ENCODE measurements at regions not wholly inside any gene's neighbourhood (a gene's known extent, or its start where the extent isn't known, plus 50 kb on each side); places are given as distances from the start of the nearest gene placed in this dataset.

DNA sequence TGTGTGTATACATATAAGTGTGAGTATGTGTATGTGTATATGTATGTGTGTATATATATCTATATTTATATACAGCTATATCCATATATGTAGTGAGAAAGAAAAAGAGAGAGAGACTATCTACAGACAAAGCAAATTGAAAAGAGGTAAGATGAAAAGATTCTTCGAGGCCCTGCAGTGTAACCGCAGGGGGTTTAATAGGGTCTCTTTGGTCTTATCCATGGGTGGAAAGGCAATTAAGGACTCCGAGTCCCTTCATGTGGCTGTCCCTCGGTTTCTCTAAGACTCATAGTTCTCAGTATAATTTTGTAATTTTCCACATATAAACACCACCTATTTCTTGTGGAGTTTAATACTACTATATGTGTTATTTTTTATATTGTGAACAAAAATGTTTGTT is 50.6 kb upstream of the JAZF1 start:
- no peak for DNase-seq (ENCODE audit: low spot score)

GRCh38 chr7:28236560-28236959 is 56.0 kb upstream of the JAZF1 start:
- DNase-seq (ENCODE audit: low spot score): no peak

- no peak for DNase-seq (ENCODE audit: low spot score)
These were observed 56.8 kb upstream of the JAZF1 start for GRCh38 chr7:28237363-28237762.

- no peak for DNase-seq (ENCODE audit: low spot score)
These were observed 59.2 kb upstream of the JAZF1 start for GRCh38 chr7:28239823-28240204.

DNA sequence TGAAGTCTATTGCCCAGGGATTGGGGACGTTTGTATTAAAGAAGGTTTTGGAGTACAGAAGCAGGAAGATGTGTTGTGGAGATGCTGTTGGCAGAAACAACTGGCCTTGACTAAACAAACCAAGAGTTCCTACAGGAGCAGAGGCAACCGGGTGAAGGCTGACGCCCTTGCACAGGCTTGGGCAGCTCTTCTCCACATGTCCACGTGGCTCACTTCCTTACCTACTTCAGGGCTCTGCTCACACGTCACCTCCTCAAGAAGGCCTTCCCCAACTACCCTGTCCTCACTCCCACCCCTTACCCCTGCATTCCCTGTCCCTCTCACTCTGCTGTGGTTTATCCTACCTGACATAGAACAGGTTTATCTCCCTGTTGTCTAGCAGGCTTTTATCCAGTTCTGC is 59.9 kb upstream of the JAZF1 start:
- DNase-seq (ENCODE audit: low spot score): no peak

GRCh38 chr7:28243861-28244260 is 63.3 kb upstream of the JAZF1 start:
- no peak for DNase-seq (ENCODE audit: low spot score)

DNA sequence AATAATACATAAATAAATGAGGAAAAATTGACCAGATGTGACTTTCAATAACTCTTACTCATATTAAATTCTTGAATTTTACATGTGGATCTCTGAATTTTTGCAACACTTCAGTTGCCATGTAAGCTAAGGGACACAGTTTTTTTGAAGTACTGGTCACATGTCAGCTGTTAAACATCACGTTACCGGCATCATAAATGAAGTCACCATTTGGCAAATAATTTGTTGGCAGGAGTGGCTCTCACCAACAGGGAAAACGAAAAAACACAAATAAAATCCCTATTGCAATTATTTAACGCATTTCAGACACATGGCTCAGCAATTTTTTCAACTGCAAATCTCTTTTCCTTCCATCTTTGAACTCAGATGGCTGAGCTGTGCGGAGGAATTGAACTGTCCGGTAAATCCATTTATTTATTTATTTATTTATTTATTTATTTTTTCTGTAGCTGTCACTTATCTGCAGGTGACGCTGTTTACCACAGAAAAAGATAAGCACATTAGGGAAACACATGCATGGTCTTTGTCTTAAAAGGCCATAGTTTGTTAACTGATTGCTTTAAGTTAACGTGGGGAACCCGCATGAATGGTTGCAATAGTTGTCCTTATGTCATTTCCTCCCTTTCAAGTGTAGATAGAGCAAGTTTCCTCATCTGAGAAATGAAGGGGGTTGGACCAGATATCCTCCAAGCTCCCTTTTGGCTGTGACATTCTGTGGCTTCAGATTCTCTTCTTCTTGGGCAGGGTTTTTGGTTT is 64.7 kb upstream of the JAZF1 start:
- no peak for DNase-seq (ENCODE audit: low spot score)

DNA sequence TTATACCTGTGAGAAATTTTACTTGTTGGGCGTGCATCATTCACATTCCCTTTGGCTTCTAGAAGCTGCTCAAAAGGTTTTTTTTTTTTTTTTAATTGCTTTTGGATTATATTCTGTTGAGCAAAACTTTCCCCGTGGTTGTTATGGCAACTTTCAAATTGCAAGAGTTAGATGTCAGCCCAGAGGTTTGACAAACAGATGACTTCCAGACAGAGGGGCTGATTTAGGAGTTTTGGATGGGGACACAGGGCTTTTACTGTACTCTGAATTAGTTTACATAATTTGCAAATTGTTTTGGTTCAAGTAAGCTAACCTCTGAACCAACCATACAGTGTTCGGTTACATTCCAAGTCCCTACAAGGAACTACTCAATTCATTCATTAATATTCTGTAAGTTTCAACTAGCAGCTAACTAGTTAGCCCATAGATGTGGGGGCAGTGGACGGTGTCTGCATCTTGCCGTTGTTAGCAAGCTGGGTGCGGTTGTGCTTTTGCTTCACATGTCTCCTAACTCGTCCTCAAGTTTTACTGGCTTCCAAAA is 66.4 kb upstream of the JAZF1 start:
- DNase-seq (ENCODE audit: low spot score): no peak

DNA sequence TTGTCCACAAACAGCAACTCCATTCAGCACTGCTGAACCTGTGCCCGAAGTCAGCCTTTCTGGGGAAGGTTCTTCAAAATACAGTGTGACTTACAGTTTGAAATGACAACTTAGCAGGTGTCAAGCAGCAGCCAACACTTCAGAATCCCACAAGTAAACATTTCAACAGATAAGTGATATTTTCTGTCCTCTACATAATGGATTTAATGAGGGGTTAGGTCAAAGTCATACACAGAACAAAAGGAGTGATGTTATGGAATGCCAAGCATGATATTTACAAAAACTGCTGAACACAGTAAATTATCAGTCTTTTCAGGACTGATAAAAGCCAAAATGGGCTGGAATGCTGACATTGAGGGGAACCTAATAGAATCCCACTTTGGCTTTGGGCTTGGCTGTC is 77.6 kb upstream of the JAZF1 start:
- no peak for DNase-seq (ENCODE audit: low spot score)

GRCh38 chr7:28260969-28261368 is 80.4 kb upstream of the JAZF1 start:
- no peak for DNase-seq (ENCODE audit: low spot score)

DNA sequence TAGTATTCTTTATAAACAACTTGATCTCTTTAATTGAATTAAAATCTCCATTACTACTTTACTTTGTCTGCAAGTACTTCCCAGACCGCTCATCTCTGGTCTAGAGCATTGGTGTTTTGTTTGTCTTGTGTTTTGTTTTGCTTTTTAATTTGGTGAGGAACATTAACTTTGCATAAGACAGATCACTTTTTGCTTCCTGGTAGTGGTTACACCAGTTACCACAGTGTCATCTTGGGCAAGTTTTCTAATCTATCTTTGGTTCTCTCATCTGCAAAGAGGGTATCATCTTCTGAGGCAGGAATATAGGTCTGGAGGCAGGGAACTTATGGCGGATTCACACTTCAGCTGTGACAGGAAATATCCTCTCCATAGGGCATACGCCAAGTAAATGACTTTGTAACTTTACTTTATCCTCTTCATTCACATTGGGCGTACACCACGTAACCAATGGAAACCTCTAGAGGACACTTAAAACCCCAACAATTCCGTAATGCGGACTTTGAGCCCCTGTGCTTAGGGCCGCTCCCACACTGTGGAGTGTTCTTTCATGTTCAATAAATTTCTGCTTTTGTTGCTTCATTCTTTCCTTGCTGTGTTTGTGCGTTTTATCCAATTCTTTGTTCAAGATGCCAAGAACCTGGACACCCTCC is 83.2 kb upstream of the JAZF1 start:
- DNase-seq (ENCODE audit: low spot score): no peak

GRCh38 chr7:28266402-28266801 is 85.8 kb upstream of the JAZF1 start:
- no peak for DNase-seq (ENCODE audit: low spot score)

GRCh38 chr7:28267012-28267411 is 86.4 kb upstream of the JAZF1 start:
- DNase-seq (ENCODE audit: low spot score): no peak

- no peak for DNase-seq (ENCODE audit: low spot score)
These were observed 89.2 kb upstream of the JAZF1 start for GRCh38 chr7:28269700-28270361.

DNA sequence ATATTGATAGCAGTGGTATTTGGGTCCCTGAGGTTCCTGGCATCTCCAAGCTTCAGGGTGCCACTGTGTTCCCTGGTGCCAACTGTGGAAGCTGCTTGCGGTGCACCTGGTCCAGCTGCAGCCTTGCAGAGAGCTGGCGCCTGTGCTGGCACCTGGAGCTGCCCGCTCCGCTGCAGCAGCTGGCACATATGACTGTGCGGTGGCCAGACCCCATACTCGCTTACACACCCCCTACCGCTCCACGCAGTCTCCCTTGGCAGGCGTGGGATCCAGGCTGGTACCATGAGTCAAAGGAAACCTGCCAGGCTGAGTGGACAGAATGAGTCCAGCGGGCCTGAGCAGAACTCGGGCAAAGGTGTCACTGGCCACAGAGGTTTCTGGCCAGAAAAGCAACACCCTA is 89.9 kb upstream of the JAZF1 start:
- no peak for DNase-seq (ENCODE audit: low spot score)

DNA sequence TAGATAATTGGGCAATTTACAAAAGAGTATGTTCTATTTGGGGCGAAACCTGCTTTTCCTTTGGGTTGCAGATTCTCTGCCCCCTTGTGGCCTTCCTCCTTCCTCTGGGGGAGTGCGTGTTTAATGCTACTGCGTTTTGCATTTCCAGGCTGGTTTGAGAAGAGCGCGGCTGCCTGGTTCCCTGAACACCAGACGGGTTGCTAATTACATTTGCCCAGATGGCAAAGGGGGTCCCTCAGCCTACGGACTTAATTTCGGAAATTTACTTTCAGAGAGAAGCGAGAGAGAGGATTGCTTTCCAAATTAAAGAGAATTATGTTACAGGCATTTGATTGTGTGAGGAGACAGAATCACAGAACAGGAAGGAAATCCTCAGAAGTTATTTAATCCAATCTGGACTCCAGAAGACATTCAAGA is 91.9 kb upstream of the JAZF1 start:
- no peak for DNase-seq (ENCODE audit: low spot score)

DNA sequence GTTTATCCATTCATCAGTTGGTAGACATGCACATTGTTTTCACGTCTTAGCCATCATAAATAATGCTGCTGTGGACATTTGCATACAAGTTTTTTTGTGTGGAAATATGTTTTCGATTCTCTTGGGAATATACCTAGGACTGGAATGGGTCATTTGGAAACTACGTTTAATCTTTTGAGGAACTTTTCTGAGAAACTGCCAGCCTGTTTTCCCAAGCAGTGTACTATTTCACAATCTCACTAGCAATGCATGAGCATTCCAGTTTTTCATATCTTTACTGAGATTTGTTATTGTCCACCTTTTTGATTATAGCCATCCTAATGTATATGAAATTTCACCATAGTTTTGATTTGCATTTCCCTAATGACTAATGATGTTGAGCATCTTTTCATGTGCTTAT is 95.7 kb upstream of the JAZF1 start:
- DNase-seq (ENCODE audit: low spot score): no peak

DNA sequence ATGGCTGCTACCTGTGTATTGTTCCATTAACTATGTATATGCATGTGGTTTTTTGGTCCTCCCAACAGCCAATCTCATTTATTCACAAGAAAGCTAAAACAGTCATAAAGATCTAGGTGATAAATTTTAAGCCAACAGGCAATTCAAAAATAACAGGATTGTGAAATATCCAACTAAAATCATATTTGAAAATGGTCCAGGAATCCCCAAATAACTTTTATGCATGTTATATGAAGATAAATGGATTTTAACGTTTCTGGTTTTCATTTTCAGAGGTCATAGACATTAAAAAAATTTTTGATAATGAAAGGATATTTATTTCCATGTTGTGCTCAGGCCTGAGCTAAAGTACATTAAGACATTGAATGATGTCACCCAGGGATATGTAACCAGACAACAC is 96.8 kb upstream of the JAZF1 start:
- no peak for DNase-seq (ENCODE audit: low spot score)

DNA sequence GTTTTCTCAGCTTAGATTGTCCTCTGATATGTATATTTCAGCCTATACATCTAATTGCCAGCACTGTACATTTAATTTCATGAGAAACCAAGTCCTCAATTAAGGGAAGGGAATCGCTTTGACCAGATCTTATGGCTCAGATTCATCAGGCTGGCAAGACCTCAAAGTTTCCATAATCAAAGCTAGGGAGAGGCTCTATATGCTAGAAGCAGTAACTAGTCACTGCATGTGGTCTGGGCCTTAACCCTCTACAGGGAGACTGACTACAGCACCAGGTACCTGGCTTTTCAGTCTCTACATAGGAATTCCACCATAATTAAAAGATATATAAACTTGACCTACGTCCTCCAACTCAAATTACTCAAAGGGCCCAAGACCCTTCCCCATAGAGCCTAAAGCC is 97.4 kb upstream of the JAZF1 start:
- DNase-seq (ENCODE audit: low spot score): no peak

- no peak for DNase-seq (ENCODE audit: low spot score)
These were observed 99.9 kb upstream of the JAZF1 start for GRCh38 chr7:28280516-28280915.

DNA sequence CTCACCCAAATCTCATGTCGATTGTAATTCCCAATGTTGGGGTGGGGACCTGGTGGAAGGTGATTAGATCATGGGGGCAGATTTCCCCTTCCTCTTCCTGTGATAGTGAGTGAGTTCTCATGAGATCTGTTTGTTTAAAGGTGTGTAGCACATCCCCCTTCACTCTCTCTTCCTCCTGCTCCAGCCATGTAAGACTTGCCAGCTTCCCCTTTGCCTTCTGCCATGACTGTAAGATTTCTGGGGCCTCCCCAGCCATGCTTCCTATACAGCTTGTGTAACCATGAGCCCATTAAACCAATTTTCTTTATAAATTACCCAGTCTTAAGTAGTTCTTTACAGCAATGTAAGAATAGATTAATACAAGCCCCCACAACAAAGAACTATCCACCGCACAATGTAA is 109.9 kb upstream of the JAZF1 start:
- DNase-seq (ENCODE audit: low spot score): no peak

DNA sequence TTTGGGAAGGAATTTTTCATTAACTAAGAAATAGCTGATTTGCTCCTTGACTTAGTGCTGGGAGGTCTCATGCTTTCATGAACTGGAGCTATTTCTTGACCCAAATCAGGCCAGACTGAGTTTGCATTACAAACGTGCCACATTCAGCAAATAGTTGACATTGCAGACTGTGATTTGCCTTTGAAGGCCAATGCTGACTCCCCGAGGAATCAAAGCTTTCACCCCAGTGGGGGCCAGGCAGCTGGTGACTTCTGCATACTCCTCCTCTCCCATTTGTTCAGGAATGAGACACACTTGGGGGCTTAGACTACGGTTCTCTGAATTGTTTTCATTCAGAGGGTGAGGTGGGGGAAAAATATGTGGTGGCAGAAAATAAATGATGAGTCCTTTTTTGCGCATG is 111.0 kb upstream of the JAZF1 start:
- no peak for DNase-seq (ENCODE audit: low spot score)

Data from H4 (cell line).